NCI-H1436 treated with DMSO at 0.1 percent for 48 hours (cell line): ENCODE measurements at regions not wholly inside any gene's neighbourhood (a gene's known extent, or its start where the extent isn't known, plus 50 kb on each side); places are given as distances from the start of the nearest gene placed in this dataset.
"Not testable (repeated sequence)": the region's sequence is repeated elsewhere in the genome, so short reads cannot be mapped to it uniquely, and the experiment has no call there.

Experiments used
- DNase-seq: peaks from one replicate; lab custom pipeline; 2025; lab: John Stamatoyannopoulos, UW

- DNase-seq, result no peak
These were observed 298.7 kb upstream of the USP25 start for GRCh38 chr21:15431053-15431452.

- DNase-seq, result no peak
These were observed 296.7 kb upstream of the USP25 start for GRCh38 chr21:15433091-15433490.

- DNase-seq, result no peak
These were observed 295.4 kb upstream of the USP25 start for GRCh38 chr21:15434163-15434905.

GRCh38 chr21:15436031-15436430 is 293.8 kb upstream of the USP25 start:
- DNase-seq, result no peak

- no peak for DNase-seq
These were observed 291.9 kb upstream of the USP25 start for GRCh38 chr21:15437883-15438282.

GRCh38 chr21:15439726-15440125 is 290.1 kb upstream of the USP25 start:
- DNase-seq, result no peak

- no peak for DNase-seq
These were observed 288.7 kb upstream of the USP25 start for GRCh38 chr21:15441060-15441493.

GRCh38 chr21:15441992-15442391 is 287.8 kb upstream of the USP25 start:
- DNase-seq, result no peak

- no peak for DNase-seq
These were observed 286.9 kb upstream of the USP25 start for GRCh38 chr21:15442743-15443469.

GRCh38 chr21:15443740-15444117 is 286.1 kb upstream of the USP25 start:
- no peak for DNase-seq

- DNase-seq, result no peak
These were observed 285.4 kb upstream of the USP25 start for GRCh38 chr21:15444118-15444960.

GRCh38 chr21:15445327-15445726 is 284.5 kb upstream of the USP25 start:
- DNase-seq, result no peak

GRCh38 chr21:15446223-15446622 is 283.6 kb upstream of the USP25 start:
- DNase-seq, result no peak

GRCh38 chr21:15449556-15449955 is 280.2 kb upstream of the USP25 start:
- no peak for DNase-seq

GRCh38 chr21:15453261-15453660 is 276.5 kb upstream of the USP25 start:
- DNase-seq, result no peak

GRCh38 chr21:15453785-15454184 is 276.0 kb upstream of the USP25 start:
- not testable (repeated sequence) for DNase-seq

- not testable (repeated sequence) for DNase-seq
These were observed 274.9 kb upstream of the USP25 start for GRCh38 chr21:15454931-15455330.

GRCh38 chr21:15455819-15456462 is 273.8 kb upstream of the USP25 start:
- DNase-seq, result no peak

- no peak for DNase-seq
These were observed 271.8 kb upstream of the USP25 start for GRCh38 chr21:15457965-15458364.

- no peak for DNase-seq
These were observed 267.7 kb upstream of the USP25 start for GRCh38 chr21:15462092-15462491.

- DNase-seq, result no peak
These were observed 263.5 kb upstream of the USP25 start for GRCh38 chr21:15466329-15466728.

GRCh38 chr21:15468368-15468767 is 261.4 kb upstream of the USP25 start:
- no peak for DNase-seq
